HepG2 (cell line): ENCODE measurements at regions not wholly inside any gene's neighbourhood (a gene's known extent, or its start where the extent isn't known, plus 50 kb on each side); places are given as distances from the start of the nearest gene placed in this dataset.

Experiments
- XRCC5 ChIP-seq: fragments of 200-400 bp; formaldehyde crosslinking; optimal IDR thresholded peaks from 2 replicates; pipeline ENCODE3; 2017; ENCODE audit warnings: mild to moderate bottlenecking, low read length
- ZBTB20 ChIP-seq: sonication (generic); formaldehyde crosslinking; IDR thresholded peaks from 2 replicates; pipeline ENCODE4 v1.8.1; 2023; ENCODE audit warnings: missing genetic modification reagents, low read depth, mild to moderate bottlenecking, borderline replicate concordance
- ZFP62 ChIP-seq: sonication (generic); formaldehyde crosslinking; IDR thresholded peaks from 2 replicates; pipeline ENCODE4 v1.4.0; 2020; ENCODE audit warnings: missing genetic modification reagents
- ZNF747 ChIP-seq: sonication (generic); formaldehyde crosslinking; IDR thresholded peaks from 2 replicates; pipeline ENCODE4 v1.8.1; 2023; ENCODE audit warnings: missing genetic modification reagents, mild to moderate bottlenecking, borderline replicate concordance
- TF ChIP-seq, protein P1 (sequence below): sonication (generic); formaldehyde crosslinking; IDR thresholded peaks from 2 replicates; pipeline ENCODE4 v1.4.0; 2020; ENCODE audit warnings: missing genetic modification reagents

DNA sequence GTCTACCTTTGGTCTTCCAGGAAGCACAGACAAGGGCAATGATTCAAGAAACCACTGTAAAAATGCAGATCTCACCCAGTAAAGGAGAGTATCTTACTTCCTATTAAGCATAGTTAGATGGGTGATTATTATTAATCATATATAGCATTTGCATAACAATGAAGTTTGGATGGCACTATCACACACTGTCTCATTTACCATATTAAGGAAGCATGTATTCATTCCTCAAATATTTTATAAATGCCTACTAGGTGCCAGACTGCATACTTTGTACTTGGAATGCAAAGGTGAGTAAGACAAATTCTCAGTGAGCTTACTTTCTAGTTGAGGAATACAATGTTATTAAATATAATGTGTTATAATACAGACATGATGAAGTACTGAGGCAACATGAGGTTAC lies 53.9 kb upstream of the SKAP2 start:
- no peak for TF ChIP-seq ZBTB20 (CRISPR knock-in tag)
- TF ChIP-seq, protein P1, sequence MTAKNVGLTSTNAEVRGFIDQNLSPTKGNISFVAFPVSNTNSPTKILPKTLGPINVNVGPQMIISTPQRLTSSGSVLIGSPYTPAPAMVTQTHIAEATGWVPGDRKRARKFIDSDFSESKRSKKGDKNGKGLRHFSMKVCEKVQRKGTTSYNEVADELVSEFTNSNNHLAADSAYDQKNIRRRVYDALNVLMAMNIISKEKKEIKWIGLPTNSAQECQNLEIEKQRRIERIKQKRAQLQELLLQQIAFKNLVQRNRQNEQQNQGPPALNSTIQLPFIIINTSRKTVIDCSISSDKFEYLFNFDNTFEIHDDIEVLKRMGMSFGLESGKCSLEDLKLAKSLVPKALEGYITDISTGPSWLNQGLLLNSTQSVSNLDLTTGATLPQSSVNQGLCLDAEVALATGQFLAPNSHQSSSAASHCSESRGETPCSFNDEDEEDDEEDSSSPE (CRISPR knock-in tag), result no peak
- TF ChIP-seq ZFP62, result no peak
- no peak for TF ChIP-seq XRCC5
- TF ChIP-seq ZNF747 (CRISPR knock-in tag), result no peak
